Smooth muscle cell of the brain vasculature (primary cell): ENCODE measurements at regions not wholly inside any gene's neighbourhood (a gene's known extent, or its start where the extent isn't known, plus 50 kb on each side); places are given as distances from the start of the nearest gene placed in this dataset.
"Not testable (repeated sequence)": the region's sequence is repeated elsewhere in the genome, so short reads cannot be mapped to it uniquely, and the experiment has no call there.

ENCODE experiments used
- DNase-seq: peaks from one replicate; pipeline ENCODE4 v3.0.0-alpha.2; 2012; ENCODE audit warnings: low read depth, low spot score

GRCh38 chr19:37303591-37304171, 67.2 kb upstream of the ZNF527 start:
- DNase-seq: no peak

GRCh38 chr19:37304190-37304883, 66.6 kb upstream of the ZNF527 start:
- DNase-seq: no peak

GRCh38 chr19:37304884-37305255, 66.0 kb upstream of the ZNF527 start:
- no peak for DNase-seq

- DNase-seq: no peak
These were observed 64.4 kb upstream of the ZNF527 start for GRCh38 chr19:37306383-37306963.

GRCh38 chr19:37309834-37310575, 60.9 kb upstream of the ZNF527 start:
- no peak for DNase-seq

GRCh38 chr19:37312531-37313334, 58.2 kb upstream of the ZNF527 start:
- not testable (repeated sequence) for DNase-seq

GRCh38 chr19:37313335-37313627, 57.6 kb upstream of the ZNF527 start:
- no peak for DNase-seq

GRCh38 chr19:37317403-37318209, 53.3 kb upstream of the ZNF527 start:
- DNase-seq: peak; percentile 95

GRCh38 chr19:37320988-37321387, 49.9 kb upstream of the ZNF527 start:
- not testable (repeated sequence) for DNase-seq
